ENCODE measurements at regions not wholly inside any gene's neighbourhood (a gene's known extent, or its start where the extent isn't known, plus 50 kb on each side); places are given as distances from the start of the nearest gene placed in this dataset.

- TF ChIP-seq POU2F2 (IDR thresholded peaks at IDR 0.05; ENCODE audit: low read depth, low read length) (no peak), POLR2A (IDR thresholded peaks at IDR 0.05; ENCODE audit: low read depth, low read length) (no peak), TAF1 (IDR thresholded peaks at IDR 0.05; ENCODE audit: low read depth, low read length) (no peak), PAX5 (IDR thresholded peaks at IDR 0.05; ENCODE audit: insufficient read depth, low read length, severe bottlenecking) (no peak), POLR2AphosphoS5 (IDR thresholded peaks at IDR 0.05; ENCODE audit: low read depth, low read length) (no peak), SPI1 (IDR thresholded peaks at IDR 0.05; ENCODE audit: low read depth, low read length) (no peak)
- FAIRE-seq = no peak
- no peak for DNase-seq (ENCODE audit: insufficient read length, low spot score)
Measured at GRCh38 chr13:44263751-44264620, 109.6 kb upstream of the SERP2 start.

- TF ChIP-seq POLR2AphosphoS5 (IDR thresholded peaks at IDR 0.05; ENCODE audit: low read depth, low read length) (no peak), POU2F2 (IDR thresholded peaks at IDR 0.05; ENCODE audit: low read depth, low read length) (no peak), POLR2A (IDR thresholded peaks at IDR 0.05; ENCODE audit: low read depth, low read length) (no peak), TAF1 (IDR thresholded peaks at IDR 0.05; ENCODE audit: low read depth, low read length) (no peak), SPI1 (IDR thresholded peaks at IDR 0.05; ENCODE audit: low read depth, low read length) (no peak), PAX5 (IDR thresholded peaks at IDR 0.05; ENCODE audit: insufficient read depth, low read length, severe bottlenecking) (no peak)
- FAIRE-seq = no peak
- no peak for DNase-seq (ENCODE audit: insufficient read length, low spot score)
Measured at GRCh38 chr13:44266305-44266704, 107.3 kb upstream of the SERP2 start.

DNA sequence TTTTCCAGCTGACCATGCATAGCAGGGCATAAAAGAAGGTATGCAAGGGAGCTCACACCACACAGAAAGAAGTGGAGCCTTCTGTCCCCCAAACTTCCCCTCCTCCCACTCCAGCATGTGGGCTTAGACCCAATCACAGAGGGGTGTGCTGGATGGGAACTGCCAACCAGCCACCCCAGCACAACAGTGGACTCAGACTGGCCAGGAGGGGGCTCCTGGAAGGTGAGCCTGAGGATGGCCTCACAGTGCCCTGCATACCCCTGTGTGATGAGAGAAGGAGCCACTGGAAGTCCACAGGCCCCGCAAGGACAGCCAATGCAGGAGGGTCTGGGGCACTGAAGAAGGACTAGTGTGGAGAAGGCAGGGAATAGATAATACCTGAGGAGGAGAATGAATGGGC is 106.9 kb upstream of the SERP2 start:
- FAIRE-seq (no peak), DNase-seq (ENCODE audit: insufficient read length, low spot score) (no peak)
- TF ChIP-seq TAF1 (IDR thresholded peaks at IDR 0.05; ENCODE audit: low read depth, low read length) (no peak), POLR2AphosphoS5 (IDR thresholded peaks at IDR 0.05; ENCODE audit: low read depth, low read length) (no peak), PAX5 (IDR thresholded peaks at IDR 0.05; ENCODE audit: insufficient read depth, low read length, severe bottlenecking) (no peak), POLR2A (IDR thresholded peaks at IDR 0.05; ENCODE audit: low read depth, low read length) (no peak), POU2F2 (IDR thresholded peaks at IDR 0.05; ENCODE audit: low read depth, low read length) (no peak), SPI1 (IDR thresholded peaks at IDR 0.05; ENCODE audit: low read depth, low read length) (no peak)

DNA sequence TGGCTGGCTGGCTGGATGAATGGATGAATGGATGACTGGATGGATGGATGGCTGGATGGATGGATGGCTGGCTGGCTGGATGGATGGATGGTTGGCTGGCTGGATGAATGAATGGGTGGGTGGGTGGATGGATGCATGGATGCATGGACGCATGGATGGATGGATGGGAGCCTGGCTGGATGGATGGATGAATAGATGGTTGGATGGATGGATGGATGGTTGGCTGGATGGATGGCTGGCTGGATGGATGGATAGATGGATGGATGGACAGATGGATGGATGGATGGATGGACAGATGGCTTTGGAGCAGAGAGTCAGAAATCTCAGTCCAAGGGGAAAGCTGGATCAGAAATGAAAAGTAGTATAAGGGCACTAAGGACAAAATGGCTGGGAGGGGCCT is 106.4 kb upstream of the SERP2 start:
- no peak for TF ChIP-seq POLR2AphosphoS5 (IDR thresholded peaks at IDR 0.05; ENCODE audit: low read depth, low read length)
- TF ChIP-seq SPI1 (IDR thresholded peaks at IDR 0.05; ENCODE audit: low read depth, low read length) = no peak
- no peak for TF ChIP-seq POU2F2 (IDR thresholded peaks at IDR 0.05; ENCODE audit: low read depth, low read length)
- no peak for TF ChIP-seq POLR2A (IDR thresholded peaks at IDR 0.05; ENCODE audit: low read depth, low read length)
- no peak for TF ChIP-seq TAF1 (IDR thresholded peaks at IDR 0.05; ENCODE audit: low read depth, low read length)
- TF ChIP-seq PAX5 (IDR thresholded peaks at IDR 0.05; ENCODE audit: insufficient read depth, low read length, severe bottlenecking) = no peak
- DNase-seq (ENCODE audit: insufficient read length, low spot score) = no peak
- no peak for FAIRE-seq

- no peak for FAIRE-seq
- no peak for TF ChIP-seq POLR2AphosphoS5 (IDR thresholded peaks at IDR 0.05; ENCODE audit: low read depth, low read length)
- TF ChIP-seq SPI1 (IDR thresholded peaks at IDR 0.05; ENCODE audit: low read depth, low read length) = no peak
- TF ChIP-seq TAF1 (IDR thresholded peaks at IDR 0.05; ENCODE audit: low read depth, low read length) = no peak
- no peak for TF ChIP-seq POLR2A (IDR thresholded peaks at IDR 0.05; ENCODE audit: low read depth, low read length)
- TF ChIP-seq PAX5 (IDR thresholded peaks at IDR 0.05; ENCODE audit: insufficient read depth, low read length, severe bottlenecking) = no peak
- TF ChIP-seq POU2F2 (IDR thresholded peaks at IDR 0.05; ENCODE audit: low read depth, low read length) = no peak
- no peak for DNase-seq (ENCODE audit: insufficient read length, low spot score)
Measured at GRCh38 chr13:44267980-44268379, 105.6 kb upstream of the SERP2 start.

DNA sequence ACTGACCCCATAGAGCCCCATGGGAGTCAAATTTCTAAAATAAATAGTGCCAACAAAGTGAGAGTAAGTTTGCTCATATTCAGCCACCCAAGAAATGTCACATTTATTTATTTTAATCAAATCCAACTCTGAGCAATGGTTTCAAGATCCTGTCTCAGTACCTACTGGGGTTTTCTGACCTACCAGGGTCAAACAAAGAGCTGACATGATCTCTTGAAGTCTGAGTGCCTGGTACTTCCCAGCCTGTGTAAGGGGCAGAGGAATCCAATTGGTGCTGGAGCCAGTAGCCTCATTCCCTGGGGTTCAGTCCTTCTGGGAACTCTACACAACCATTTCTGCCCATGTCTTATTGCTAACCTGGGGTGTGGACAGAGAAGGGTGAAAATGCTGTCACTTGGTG is 104.6 kb upstream of the SERP2 start:
- TF ChIP-seq POU2F2 (IDR thresholded peaks at IDR 0.05; ENCODE audit: low read depth, low read length) (no peak), SPI1 (IDR thresholded peaks at IDR 0.05; ENCODE audit: low read depth, low read length) (no peak), PAX5 (IDR thresholded peaks at IDR 0.05; ENCODE audit: insufficient read depth, low read length, severe bottlenecking) (no peak), TAF1 (IDR thresholded peaks at IDR 0.05; ENCODE audit: low read depth, low read length) (no peak), POLR2AphosphoS5 (IDR thresholded peaks at IDR 0.05; ENCODE audit: low read depth, low read length) (no peak), POLR2A (IDR thresholded peaks at IDR 0.05; ENCODE audit: low read depth, low read length) (no peak)
- FAIRE-seq (no peak), DNase-seq (ENCODE audit: insufficient read length, low spot score) (no peak)

DNA sequence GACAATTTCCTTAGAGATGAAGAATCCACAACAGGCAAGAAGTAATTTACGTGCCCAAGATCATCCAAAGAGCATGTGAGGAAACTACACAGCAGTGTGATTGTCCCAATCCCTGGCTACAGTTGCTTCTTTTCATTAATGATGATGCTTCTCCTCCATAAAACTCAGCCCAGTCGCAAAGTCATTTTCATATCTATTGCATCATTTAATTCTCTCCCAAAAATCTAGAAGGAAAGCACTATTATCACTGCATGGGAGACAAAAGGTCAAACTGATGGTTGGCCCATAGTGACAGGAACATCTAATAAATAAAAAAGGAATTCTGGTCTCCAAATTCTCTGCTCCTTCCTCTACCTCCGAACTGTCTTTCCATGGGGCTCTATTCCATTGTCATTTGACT is 103.5 kb upstream of the SERP2 start:
- TF ChIP-seq POLR2AphosphoS5 (IDR thresholded peaks at IDR 0.05; ENCODE audit: low read depth, low read length) (no peak), SPI1 (IDR thresholded peaks at IDR 0.05; ENCODE audit: low read depth, low read length) (no peak), TAF1 (IDR thresholded peaks at IDR 0.05; ENCODE audit: low read depth, low read length) (no peak), POU2F2 (IDR thresholded peaks at IDR 0.05; ENCODE audit: low read depth, low read length) (no peak), POLR2A (IDR thresholded peaks at IDR 0.05; ENCODE audit: low read depth, low read length) (no peak), PAX5 (IDR thresholded peaks at IDR 0.05; ENCODE audit: insufficient read depth, low read length, severe bottlenecking) (no peak)
- DNase-seq (ENCODE audit: insufficient read length, low spot score) = no peak
- FAIRE-seq = no peak

DNA sequence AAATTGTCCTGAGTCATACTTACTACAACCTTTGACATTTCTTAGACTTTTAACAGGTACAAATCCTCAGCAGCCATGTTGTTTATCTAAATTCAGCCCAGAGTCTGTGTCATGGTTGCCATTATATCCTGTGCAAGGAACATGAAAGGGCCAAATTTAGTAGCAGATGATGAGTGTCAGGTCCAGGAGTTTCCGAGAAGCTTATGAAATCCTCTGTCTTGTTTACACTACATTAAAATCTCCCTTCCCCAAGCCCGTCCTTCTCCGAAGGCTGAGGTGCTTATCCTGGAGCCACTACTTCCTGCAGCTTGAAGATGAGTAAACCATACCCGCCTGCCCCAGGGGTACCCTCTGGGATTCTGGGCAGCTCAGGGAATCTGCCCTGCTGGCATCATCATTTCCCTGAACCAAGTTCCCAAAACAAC is 102.6 kb upstream of the SERP2 start:
- no peak for TF ChIP-seq POLR2AphosphoS5 (IDR thresholded peaks at IDR 0.05; ENCODE audit: low read depth, low read length)
- no peak for TF ChIP-seq PAX5 (IDR thresholded peaks at IDR 0.05; ENCODE audit: insufficient read depth, low read length, severe bottlenecking)
- TF ChIP-seq TAF1 (IDR thresholded peaks at IDR 0.05; ENCODE audit: low read depth, low read length) = no peak
- TF ChIP-seq SPI1 (IDR thresholded peaks at IDR 0.05; ENCODE audit: low read depth, low read length) = no peak
- TF ChIP-seq POU2F2 (IDR thresholded peaks at IDR 0.05; ENCODE audit: low read depth, low read length) = no peak
- TF ChIP-seq POLR2A (IDR thresholded peaks at IDR 0.05; ENCODE audit: low read depth, low read length) = no peak
- DNase-seq (ENCODE audit: insufficient read length, low spot score) (no peak), FAIRE-seq (no peak)

DNA sequence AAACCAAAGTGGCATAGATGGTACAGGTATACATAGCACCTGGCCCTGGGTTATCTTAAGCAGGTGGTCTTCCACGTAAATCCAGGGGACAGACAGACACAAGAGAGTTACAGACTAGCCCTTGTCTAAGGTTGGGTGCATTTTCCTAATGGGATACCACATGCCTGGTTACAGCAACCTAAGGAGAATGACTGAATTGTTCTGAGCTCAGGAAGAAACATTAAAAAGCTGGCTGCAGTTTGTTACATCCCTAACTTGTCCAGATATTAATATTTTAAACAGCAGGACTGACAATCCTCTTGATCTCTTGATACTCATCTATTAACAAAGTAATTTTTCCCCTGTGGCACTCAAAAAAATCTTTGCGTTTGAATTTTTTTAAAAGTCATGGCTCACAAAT is 102.2 kb upstream of the SERP2 start:
- FAIRE-seq (no peak), DNase-seq (ENCODE audit: insufficient read length, low spot score) (no peak)
- TF ChIP-seq POLR2A (IDR thresholded peaks at IDR 0.05; ENCODE audit: low read depth, low read length) (no peak), POLR2AphosphoS5 (IDR thresholded peaks at IDR 0.05; ENCODE audit: low read depth, low read length) (no peak), TAF1 (IDR thresholded peaks at IDR 0.05; ENCODE audit: low read depth, low read length) (no peak), POU2F2 (IDR thresholded peaks at IDR 0.05; ENCODE audit: low read depth, low read length) (no peak), SPI1 (IDR thresholded peaks at IDR 0.05; ENCODE audit: low read depth, low read length) (no peak), PAX5 (IDR thresholded peaks at IDR 0.05; ENCODE audit: insufficient read depth, low read length, severe bottlenecking) (no peak)
